Vagina (tissue), 2 donors: ENCODE measurements at regions not wholly inside any gene's neighbourhood (a gene's known extent, or its start where the extent isn't known, plus 50 kb on each side); places are given as distances from the start of the nearest gene placed in this dataset.
"Not testable (repeated sequence)": the region's sequence is repeated elsewhere in the genome, so short reads cannot be mapped to it uniquely, and the experiment has no call there.

Source experiments
- DNase-seq, 2 donors: peaks; one replicate each; pipeline ENCODE4 v3.0.0-alpha.2; 2017; ENCODE audit errors: extremely low spot score in 2 of 2
- H3K27ac ChIP-seq: fragments of 200-600 bp; sonication (generic); one replicate; pipeline ENCODE4 v1.5.1; 2019
- H3K27me3 ChIP-seq: fragments of 200-600 bp; sonication (generic); one replicate; pipeline ENCODE4 v1.5.1; 2019
- H3K36me3 ChIP-seq, 2 donors: fragments of 200-600 bp; sonication (generic); one replicate each; pipeline ENCODE4 v1.5.1; 2017 to 2019
- H3K4me1 ChIP-seq: fragments of 200-600 bp; sonication (generic); one replicate; pipeline ENCODE4 v1.5.1; 2019
- H3K4me3 ChIP-seq, 2 donors: fragments of 200-600 bp; sonication (generic); 1 replicate in 1 of 2; 2 replicates in 1 of 2; pipeline ENCODE4 v1.5.1; 2016 to 2019
- H3K9me3 ChIP-seq: fragments of 200-600 bp; sonication (generic); one replicate; pipeline ENCODE4 v1.5.1; 2019
- CTCF ChIP-seq, 3 experiments: fragments of 450-650 bp in 2 of 3; fragments of 200-600 bp in 1 of 3; sonication (generic) in 1 of 3; IDR thresholded peaks; one replicate each; pipeline ENCODE4 v1.5.1; 2017 to 2019; ENCODE audit warnings: antibody characterized with exemption in 3 of 3, mild to moderate bottlenecking in 2 of 3, moderate library complexity in 2 of 3
- POLR2A ChIP-seq, 2 donors: fragments of 450-650 bp; IDR thresholded peaks; one replicate each; pipeline ENCODE4 v1.6.1; 2017; ENCODE audit warnings: antibody characterized with exemption in 2 of 2, mild to moderate bottlenecking in 2 of 2, moderate library complexity in 2 of 2
- POLR2AphosphoS5 ChIP-seq, 2 donors: sonication (generic); formaldehyde crosslinking; IDR thresholded peaks; one replicate each; pipeline ENCODE4 v1.9.0; 2017; ENCODE audit warnings: antibody characterized with exemption in 2 of 2, mild to moderate bottlenecking in 2 of 2, low read depth in 1 of 2; ENCODE audit not compliant: insufficient read depth in 1 of 2
- intact Hi-C: fragments of 100-400 bp; cut with DNase I; formaldehyde crosslinking; loops from one replicate; pipeline ENCODE4 v1.15.1; 2023

GRCh38 chr15:22243440-22244130 lies 163.3 kb downstream of the OR4M2 start:
- no peak for DNase-seq
- Histone ChIP-seq H3K36me3 (no peaks in the 10 kb centered on the region), H3K4me3 (no peak overlapping the region), H3K9me3 (no peaks in the 10 kb centered on the region), H3K27ac (no peak overlapping the region), H3K4me1 (no peaks in the 10 kb centered on the region), H3K27me3 (no peaks in the 10 kb centered on the region)
- TF ChIP-seq POLR2AphosphoS5 (IDR thresholded peaks at IDR 0.05; ENCODE audit: insufficient read depth in 1 of 2, low read depth in 1 of 2) = no peak
- no peak for TF ChIP-seq POLR2A (IDR thresholded peaks at IDR 0.05)
- no peak for TF ChIP-seq CTCF (IDR thresholded peaks at IDR 0.05)
- intact Hi-C loops = no loop called here

GRCh38 chr15:22249511-22249910 lies 169.2 kb downstream of the OR4M2 start:
- DNase-seq, H3K4me3 ChIP-seq, intact Hi-C loops, H3K27me3 ChIP-seq, H3K36me3 ChIP-seq, H3K27ac ChIP-seq, H3K9me3 ChIP-seq, H3K4me1 ChIP-seq: not testable (repeated sequence)

- H3K4me3 ChIP-seq, DNase-seq, intact Hi-C loops, H3K36me3 ChIP-seq, H3K27me3 ChIP-seq, H3K9me3 ChIP-seq, H3K4me1 ChIP-seq, H3K27ac ChIP-seq: not testable (repeated sequence)
Observed at GRCh38 chr15:22250501-22251290, 170.4 kb downstream of the OR4M2 start.

- Histone ChIP-seq H3K4me1 (no peaks in the 10 kb centered on the region), H3K36me3 (no peaks in the 10 kb centered on the region), H3K27ac (no peak overlapping the region), H3K4me3 (no peak overlapping the region), H3K27me3 (no peaks in the 10 kb centered on the region), H3K9me3 (peaks cover 5% of the 10 kb centered on the region)
- intact Hi-C loops = no loop called here
- TF ChIP-seq POLR2A (IDR thresholded peaks at IDR 0.05) = no peak
- TF ChIP-seq POLR2AphosphoS5 (IDR thresholded peaks at IDR 0.05; ENCODE audit: insufficient read depth in 1 of 2, low read depth in 1 of 2) = no peak
- no peak for TF ChIP-seq CTCF (IDR thresholded peaks at IDR 0.05)
- DNase-seq = no peak
Observed at GRCh38 chr15:22251422-22251821, 171.1 kb downstream of the OR4M2 start.

- H3K4me3 ChIP-seq, DNase-seq, H3K27ac ChIP-seq, H3K27me3 ChIP-seq, H3K9me3 ChIP-seq, H3K4me1 ChIP-seq, intact Hi-C loops, H3K36me3 ChIP-seq: not testable (repeated sequence)
Observed at GRCh38 chr15:22252047-22252446, 171.7 kb downstream of the OR4M2 start.

GRCh38 chr15:22252521-22252920 lies 172.2 kb downstream of the OR4M2 start:
- H3K4me3 ChIP-seq, H3K9me3 ChIP-seq, DNase-seq, H3K36me3 ChIP-seq, H3K27ac ChIP-seq, intact Hi-C loops, H3K4me1 ChIP-seq, H3K27me3 ChIP-seq: not testable (repeated sequence)

- intact Hi-C loops, H3K27ac ChIP-seq, H3K27me3 ChIP-seq, H3K9me3 ChIP-seq, DNase-seq, H3K4me1 ChIP-seq, H3K36me3 ChIP-seq, H3K4me3 ChIP-seq: not testable (repeated sequence)
Observed at GRCh38 chr15:22253002-22253675, 172.8 kb downstream of the OR4M2 start.
